ENCODE measurements at regions not wholly inside any gene's neighbourhood (a gene's known extent, or its start where the extent isn't known, plus 50 kb on each side); places are given as distances from the start of the nearest gene placed in this dataset.

- no peaks in the 10 kb centered on the region for H3K27me3 ChIP-seq (ENCODE audit: control insufficient read depth, insufficient read depth, low read length)
- POLR2A ChIA-PET: no interaction called here
- DNase-seq (ENCODE audit: low read depth): no peak
- no peaks in the 10 kb centered on the region for H3K36me3 ChIP-seq (ENCODE audit: control insufficient read depth, insufficient read depth, low read length)
- CTCF ChIA-PET: no interaction called here
- no peak for TF ChIP-seq CTCF (IDR thresholded peaks at IDR 0.05; ENCODE audit: insufficient read depth, low read depth, low read length)
- H3K4me3 ChIP-seq (ENCODE audit: low read depth, low read length): no peak overlapping the region
Measured at GRCh38 chr16:75929046-75929445, 202.8 kb upstream of the CPHXL start.

DNA sequence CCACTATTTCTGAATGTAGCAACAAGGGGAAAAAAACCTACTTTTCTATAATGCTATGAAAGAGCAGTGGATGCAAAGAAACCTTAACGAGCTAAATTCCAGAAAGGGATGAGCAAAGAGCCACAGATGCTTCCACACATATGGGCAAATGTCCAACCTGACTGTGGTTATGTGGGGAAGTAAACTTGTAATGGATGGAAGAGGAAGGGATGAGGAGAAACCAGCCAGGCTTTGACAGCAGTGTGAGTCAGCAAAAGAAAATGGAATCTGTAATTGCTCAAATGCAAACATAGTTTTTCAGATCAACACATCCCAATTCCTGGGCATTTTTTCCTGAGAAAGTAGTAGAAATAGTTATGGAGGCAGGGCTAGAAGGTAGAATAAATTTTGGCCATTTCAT is 204.8 kb upstream of the CPHXL start:
- DNase-seq (ENCODE audit: low read depth): no peak

GRCh38 chr16:75931970-75932369 is 205.7 kb upstream of the CPHXL start:
- ChIA-PET POLR2A (no interaction called here), CTCF (no interaction called here)
- Histone ChIP-seq H3K36me3 (ENCODE audit: control insufficient read depth, insufficient read depth, low read length) (no peaks in the 10 kb centered on the region), H3K27me3 (ENCODE audit: control insufficient read depth, insufficient read depth, low read length) (no peaks in the 10 kb centered on the region), H3K4me3 (ENCODE audit: low read depth, low read length) (no peak overlapping the region)
- no peak for DNase-seq (ENCODE audit: low read depth)
- no peak for TF ChIP-seq CTCF (IDR thresholded peaks at IDR 0.05; ENCODE audit: insufficient read depth, low read depth, low read length)

More for the DNA sequence above, 204.8 kb upstream of the CPHXL start:
- no peak for TF ChIP-seq CTCF (IDR thresholded peaks at IDR 0.05; ENCODE audit: insufficient read depth, low read depth, low read length)
- Histone ChIP-seq H3K27me3 (ENCODE audit: control insufficient read depth, insufficient read depth, low read length) (no peaks in the 10 kb centered on the region), H3K4me3 (ENCODE audit: low read depth, low read length) (no peak overlapping the region), H3K36me3 (ENCODE audit: control insufficient read depth, insufficient read depth, low read length) (no peaks in the 10 kb centered on the region)
- CTCF ChIA-PET: no interaction called here
- POLR2A ChIA-PET: no interaction called here

- POLR2A ChIA-PET: no interaction called here
- no peak for DNase-seq (ENCODE audit: low read depth)
- CTCF ChIA-PET: no interaction called here
- H3K4me3 ChIP-seq (ENCODE audit: low read depth, low read length): no peak overlapping the region
- no peaks in the 10 kb centered on the region for H3K27me3 ChIP-seq (ENCODE audit: control insufficient read depth, insufficient read depth, low read length)
- no peaks in the 10 kb centered on the region for H3K36me3 ChIP-seq (ENCODE audit: control insufficient read depth, insufficient read depth, low read length)
- no peak for TF ChIP-seq CTCF (IDR thresholded peaks at IDR 0.05; ENCODE audit: insufficient read depth, low read depth, low read length)
Measured at GRCh38 chr16:75938818-75939217, 212.5 kb upstream of the CPHXL start.

GRCh38 chr16:75942351-75942750 is 216.1 kb upstream of the CPHXL start:
- no peak for DNase-seq (ENCODE audit: low read depth)
- ChIA-PET POLR2A (no interaction called here), CTCF (no interaction called here)
- no peaks in the 10 kb centered on the region for H3K27me3 ChIP-seq (ENCODE audit: control insufficient read depth, insufficient read depth, low read length)
- TF ChIP-seq CTCF (IDR thresholded peaks at IDR 0.05; ENCODE audit: insufficient read depth, low read depth, low read length): no peak
- H3K36me3 ChIP-seq (ENCODE audit: control insufficient read depth, insufficient read depth, low read length): no peaks in the 10 kb centered on the region
- no peak overlapping the region for H3K4me3 ChIP-seq (ENCODE audit: low read depth, low read length)

Measured in BJ (cell line).